ENCODE measurements at regions not wholly inside any gene's neighbourhood (a gene's known extent, or its start where the extent isn't known, plus 50 kb on each side); places are given as distances from the start of the nearest gene placed in this dataset.

DNA sequence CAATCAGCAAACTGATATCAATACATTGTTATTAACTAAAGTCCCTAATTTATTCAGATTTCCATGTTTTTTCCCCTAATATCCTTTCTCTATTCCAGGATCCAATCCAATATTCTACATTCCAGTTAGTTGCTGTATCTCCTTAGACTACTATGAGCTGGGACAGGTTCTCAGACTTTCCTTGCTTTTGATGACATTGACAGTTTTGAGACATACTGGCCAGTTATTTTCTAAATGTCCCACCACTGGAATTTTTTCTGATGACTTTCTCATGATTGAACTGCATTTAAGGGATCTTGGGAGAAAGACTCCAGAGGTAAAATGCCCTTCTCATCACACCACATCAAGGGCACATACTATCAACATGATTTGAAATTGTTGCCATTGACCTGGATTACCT is 177.1 kb upstream of the MAF start:
- TF ChIP-seq POLR2A (IDR thresholded peaks at IDR 0.05; ENCODE audit: low read depth, low read length) (no peak), POLR2AphosphoS5 (IDR thresholded peaks at IDR 0.05; ENCODE audit: low read depth, low read length) (no peak), TAF1 (IDR thresholded peaks at IDR 0.05; ENCODE audit: low read depth, low read length) (no peak), PAX5 (IDR thresholded peaks at IDR 0.05; ENCODE audit: insufficient read depth, low read length, severe bottlenecking) (no peak)
